ENCODE measurements at regions not wholly inside any gene's neighbourhood (a gene's known extent, or its start where the extent isn't known, plus 50 kb on each side); places are given as distances from the start of the nearest gene placed in this dataset.

- H4K91ac ChIP-seq (replicated peaks; ENCODE audit: insufficient read length, low read length), result no peak overlapping the region
- no peaks in the 10 kb centered on the region for H3K36me3 ChIP-seq (ENCODE audit: control insufficient read depth in 2 of 4, insufficient read depth in 4 of 4, low read length in 3 of 4)
- H4K20me1 ChIP-seq (replicated peaks in 1 of 2; ENCODE audit: control insufficient read depth in 1 of 2, insufficient read depth in 2 of 2, low read length in 2 of 2), result no peaks in the 10 kb centered on the region
- no peak overlapping the region for H3K14ac ChIP-seq (ENCODE audit: insufficient read length)
- DNase-seq (ENCODE audit: low read depth in 1 of 2, low spot score in 2 of 2) (no peak), FAIRE-seq (no peak)
- peak overlapping the region; percentile 32; the same call in 1 of the 2 replicates for H2AFZ ChIP-seq (ENCODE audit: low read length)
- no peak overlapping the region for H2BK15ac ChIP-seq (ENCODE audit: low read length)
- H2BK120ac ChIP-seq (replicated peaks; ENCODE audit: low read depth, low read length), result no peak overlapping the region
- no peaks in the 10 kb centered on the region for H3K79me2 ChIP-seq (ENCODE audit: control insufficient read depth in 1 of 2, insufficient read depth in 2 of 2, low read length in 2 of 2)
- H3K27me3 ChIP-seq (replicated peaks in 1 of 4; ENCODE audit: control insufficient read depth in 3 of 4, extremely low read depth in 1 of 4, insufficient read depth in 3 of 4, low read length in 3 of 4), result no peaks in the 10 kb centered on the region
- no peak overlapping the region; the same call in 1 of the 2 replicates for H3K27ac ChIP-seq (ENCODE audit: low read depth, low read length)
- WGBS, 2 experiments (ENCODE audit: extremely low coverage in 1 of 2, insufficient coverage in 1 of 2, insufficient read length in 1 of 2, insufficient replicate concordance in 2 of 2, low coverage in 1 of 2, low lambda C conversion rate in 2 of 2, missing lambda C conversion rate in 1 of 2), result 86% methylated on average over 2 of the region's 2 CpGs; no CpG with 5 or more reads in 1 of the 2 experiments
- CTCF ChIA-PET (ENCODE audit: partially characterized antibody), result interaction anchor here (0.5 to 2.2 kb wide), 2 partner anchors 11 to 302 kb away, joined by 3 to 20 read pairs; no protein-coding TSS in a partner anchor
- H3K4me2 ChIP-seq (ENCODE audit: insufficient read depth in 1 of 2, low read depth in 2 of 2, low read length in 2 of 2), result no peak overlapping the region
- H4K8ac ChIP-seq (ENCODE audit: extremely low read depth, insufficient read depth, low read length), result no peak overlapping the region
- H3K79me1 ChIP-seq (ENCODE audit: low read depth, low read length), result no peaks in the 10 kb centered on the region
- H3K4ac ChIP-seq (replicated peaks; ENCODE audit: insufficient read length, low read depth, low read length), result no peak overlapping the region
- peaks cover 0 to 2% (median 1%) of the 10 kb centered on the region in 4 experiments; a peak in 1 of 7 replicates for H3K4me1 ChIP-seq (replicated peaks in 1 of 4; ENCODE audit: control insufficient read depth in 3 of 4, insufficient read depth in 4 of 4, low read length in 3 of 4)
- H3K23me2 ChIP-seq (ENCODE audit: low read depth, low read length), result no peaks in the 10 kb centered on the region
- POLR2A ChIA-PET (ENCODE audit: partially characterized antibody), result no interaction called here
- H3K18ac ChIP-seq (ENCODE audit: extremely low read depth, low read length), result no peak overlapping the region
- TF ChIP-seq RXRA (IDR thresholded peaks at IDR 0.05; ENCODE audit: insufficient read depth, low read depth, low read length) (no peak), CTBP2 (IDR thresholded peaks at IDR 0.05; ENCODE audit: borderline replicate concordance, insufficient read depth, insufficient read length, low read length) (no peak), ATF3 (IDR thresholded peaks at IDR 0.05; ENCODE audit: insufficient read depth, low read depth, low read length) (no peak)
- no peak overlapping the region for H3K23ac ChIP-seq (ENCODE audit: insufficient read length)
- H4K5ac ChIP-seq (ENCODE audit: insufficient read length, low read depth, low read length), result no peak overlapping the region
- no peak overlapping the region for H2BK12ac ChIP-seq (ENCODE audit: low read depth, low read length)
- H2AK5ac ChIP-seq (ENCODE audit: low read depth, low read length), result no peak overlapping the region
- H3K9ac ChIP-seq (replicated peaks in 1 of 4; ENCODE audit: extremely low read depth in 1 of 4, low read depth in 3 of 4, low read length in 3 of 4), result no peak overlapping the region
- no peak overlapping the region for H2BK5ac ChIP-seq (ENCODE audit: low read depth, low read length)
- peaks cover 5 to 9% of the 10 kb centered on the region in 2 experiments; a peak in 2 of 4 replicates for H3K9me3 ChIP-seq (ENCODE audit: insufficient read depth in 2 of 2, low read depth in 1 of 2, low read length in 1 of 2)
- no peak overlapping the region for H2BK20ac ChIP-seq (ENCODE audit: low read length)
- no peak overlapping the region for H3K56ac ChIP-seq (replicated peaks; ENCODE audit: insufficient read length, low read depth, low read length)
- H3K4me3 ChIP-seq (ENCODE audit: extremely low read depth in 1 of 4, insufficient read depth in 2 of 4, low read depth in 3 of 4, low read length in 4 of 4), result no peak overlapping the region
Observed at GRCh38 chr4:11635342-11635741, 206.6 kb upstream of the HS3ST1 start.
